22Rv1 (cell line): ENCODE measurements at regions not wholly inside any gene's neighbourhood (a gene's known extent, or its start where the extent isn't known, plus 50 kb on each side); places are given as distances from the start of the nearest gene placed in this dataset.

ENCODE experiments used
- ZFX ChIP-seq: fragments of 450-650 bp; IDR thresholded peaks from 2 replicates; pipeline ENCODE4 v1.6.1; 2017; ENCODE audit warnings: antibody characterized with exemption, borderline replicate concordance
- TF ChIP-seq, protein P1 (sequence below): fragments of 450-650 bp; IDR thresholded peaks from 2 replicates; pipeline ENCODE4 v1.5.1; 2017; ENCODE audit warnings: mild to moderate bottlenecking

DNA sequence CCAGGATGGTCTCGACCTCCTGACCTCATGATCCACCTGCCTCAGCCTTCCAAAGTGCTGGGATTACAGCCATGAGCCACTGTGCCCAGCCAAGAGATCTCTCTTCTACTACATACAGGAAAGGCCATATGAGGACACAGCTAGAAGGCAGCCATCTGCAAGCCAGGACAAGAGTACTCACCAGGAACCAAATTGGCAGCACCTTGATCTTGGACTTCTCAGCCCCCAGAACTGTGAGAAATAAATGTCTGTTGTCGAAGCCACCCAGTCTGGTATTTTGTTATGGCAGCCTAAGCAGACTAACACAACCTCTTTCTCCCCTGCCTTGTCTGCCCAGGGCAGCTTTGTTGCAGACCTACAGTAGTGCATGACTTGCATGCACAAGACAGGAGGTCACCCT, 211.3 kb upstream of the HAAO start:
- TF ChIP-seq, protein P1, sequence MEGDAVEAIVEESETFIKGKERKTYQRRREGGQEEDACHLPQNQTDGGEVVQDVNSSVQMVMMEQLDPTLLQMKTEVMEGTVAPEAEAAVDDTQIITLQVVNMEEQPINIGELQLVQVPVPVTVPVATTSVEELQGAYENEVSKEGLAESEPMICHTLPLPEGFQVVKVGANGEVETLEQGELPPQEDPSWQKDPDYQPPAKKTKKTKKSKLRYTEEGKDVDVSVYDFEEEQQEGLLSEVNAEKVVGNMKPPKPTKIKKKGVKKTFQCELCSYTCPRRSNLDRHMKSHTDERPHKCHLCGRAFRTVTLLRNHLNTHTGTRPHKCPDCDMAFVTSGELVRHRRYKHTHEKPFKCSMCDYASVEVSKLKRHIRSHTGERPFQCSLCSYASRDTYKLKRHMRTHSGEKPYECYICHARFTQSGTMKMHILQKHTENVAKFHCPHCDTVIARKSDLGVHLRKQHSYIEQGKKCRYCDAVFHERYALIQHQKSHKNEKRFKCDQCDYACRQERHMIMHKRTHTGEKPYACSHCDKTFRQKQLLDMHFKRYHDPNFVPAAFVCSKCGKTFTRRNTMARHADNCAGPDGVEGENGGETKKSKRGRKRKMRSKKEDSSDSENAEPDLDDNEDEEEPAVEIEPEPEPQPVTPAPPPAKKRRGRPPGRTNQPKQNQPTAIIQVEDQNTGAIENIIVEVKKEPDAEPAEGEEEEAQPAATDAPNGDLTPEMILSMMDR, result no peak
- TF ChIP-seq ZFX, result no peak
